Lung (tissue), 11 donors: ENCODE measurements at regions not wholly inside any gene's neighbourhood (a gene's known extent, or its start where the extent isn't known, plus 50 kb on each side); places are given as distances from the start of the nearest gene placed in this dataset.
A peak's percentile ranks its signal among the peaks of the same experiment; 100 is the strongest.

Experiments
- ATAC-seq: fragments of 200-7000 bp; cut with Tn5 transposase; one replicate; pipeline ENCODE4 v1.9.1; 2020; ENCODE audit warnings: moderate number of reproducible peaks; ENCODE audit not compliant: insufficient read depth, low FRiP score
- DNase-seq, 3 donors: peaks; one replicate each; pipeline ENCODE4 v3.0.0-alpha.2; 2013 to 2017
- H3K27ac ChIP-seq, 2 donors: one replicate each; pipeline ENCODE4 v1.5.1; 2013; ENCODE audit warnings: mild to moderate bottlenecking in 2 of 2, moderate library complexity in 2 of 2, control low read depth in 1 of 2, inconsistent platforms in 1 of 2, low read depth in 1 of 2, low read length in 1 of 2
- H3K27me3 ChIP-seq, 3 donors: one replicate each; pipeline ENCODE4 v1.5.1; 2013; ENCODE audit warnings: low read length in 2 of 3; ENCODE audit not compliant: control insufficient read depth in 3 of 3, insufficient read depth in 3 of 3
- H3K36me3 ChIP-seq, 4 donors: one replicate each; pipeline ENCODE4 v1.5.1; 2013; ENCODE audit warnings: low read length in 4 of 4, mild to moderate bottlenecking in 1 of 4, moderate library complexity in 1 of 4; ENCODE audit not compliant: control insufficient read depth in 4 of 4, insufficient read depth in 4 of 4
- H3K4me1 ChIP-seq, 5 donors: one replicate each; pipeline ENCODE4 v1.5.1; 2013; ENCODE audit warnings: low read length in 5 of 5, mild to moderate bottlenecking in 2 of 5, moderate library complexity in 1 of 5; ENCODE audit not compliant: control insufficient read depth in 5 of 5, insufficient read depth in 5 of 5
- H3K4me3 ChIP-seq: one replicate; pipeline ENCODE4 v1.5.1; 2013; ENCODE audit warnings: mild to moderate bottlenecking, control low read depth, moderate library complexity
- H3K9ac ChIP-seq, 2 donors: one replicate each; pipeline ENCODE4 v1.5.1; 2013; ENCODE audit warnings: low read length in 2 of 2, control low read depth in 1 of 2; ENCODE audit not compliant: insufficient read depth in 1 of 2
- H3K9me3 ChIP-seq, 4 donors: one replicate each; pipeline ENCODE4 v1.5.1; 2013; ENCODE audit warnings: low read length in 3 of 4, mild to moderate bottlenecking in 1 of 4, moderate library complexity in 1 of 4; ENCODE audit not compliant: control insufficient read depth in 4 of 4, insufficient read depth in 3 of 4
- CTCF ChIP-seq: IDR thresholded peaks from 2 replicates; pipeline ENCODE4 v1.5.1; 2012; ENCODE audit warnings: mild to moderate bottlenecking; ENCODE audit errors: control extremely low read depth, extremely low read depth
- WGBS, 2 donors: extraction: QIAGEN DNeasy Blood & Tissue Kit; methylation state at CpG; one replicate each; pipeline ENCODE4 v1.1.7; 2013; 5-methylcytosine and 5-hydroxymethylcytosine counted together
- donor health status: control.
- donor health status: control.
- donor health status: Bipolar disorder and iron deficiency.
- donor health status: healthy.
- donor health status: DM: yes; HTN: yes; CAD: no.

DNA sequence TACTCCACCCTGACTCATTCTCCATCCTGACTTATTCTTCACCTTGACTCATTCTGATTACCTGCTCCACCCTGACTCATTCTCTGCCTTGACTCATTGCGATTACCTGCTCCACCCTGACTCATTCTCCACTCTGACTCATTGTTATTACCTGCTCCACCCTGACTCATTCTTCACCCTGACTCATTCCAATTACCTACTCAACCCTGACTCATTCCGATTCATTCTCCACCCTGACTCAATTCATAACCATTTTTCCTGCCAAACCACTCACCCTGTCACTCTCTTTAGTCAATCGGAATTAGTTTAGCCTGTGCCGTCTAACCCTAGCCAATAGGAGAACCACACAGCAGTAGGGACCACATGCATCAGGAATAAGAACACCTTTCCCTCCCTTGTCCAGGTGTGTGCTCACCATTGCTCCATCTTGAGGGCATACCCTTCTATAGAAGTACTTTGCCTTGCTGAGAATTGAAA, 1227.4 kb upstream of the PCDH20 start:
- no peaks in the 10 kb centered on the region for H3K27me3 ChIP-seq
- DNase-seq (no peak), ATAC-seq (no peak)
- no peaks in the 10 kb centered on the region for H3K36me3 ChIP-seq
- WGBS, 2 donors, result 90 to 93% methylated on average over 4 of the region's 4 CpGs
- no peak for TF ChIP-seq CTCF
- H3K4me1 ChIP-seq, result no peaks in the 10 kb centered on the region
- no peak overlapping the region for H3K27ac ChIP-seq
- no peak overlapping the region for H3K4me3 ChIP-seq
- no peaks in the 10 kb centered on the region for H3K9me3 ChIP-seq
- H3K9ac ChIP-seq, result no peak overlapping the region

GRCh38 chr13:62635161-62635560, 1219.5 kb upstream of the PCDH20 start:
- no peaks in the 10 kb centered on the region for H3K9me3 ChIP-seq
- no peaks in the 10 kb centered on the region for H3K27me3 ChIP-seq
- H3K9ac ChIP-seq, result no peak overlapping the region
- TF ChIP-seq CTCF, result no peak
- no peaks in the 10 kb centered on the region for H3K4me1 ChIP-seq
- ATAC-seq (no peak), DNase-seq (no peak)
- no peaks in the 10 kb centered on the region for H3K36me3 ChIP-seq
- H3K4me3 ChIP-seq, result no peak overlapping the region
- H3K27ac ChIP-seq, result no peak overlapping the region

GRCh38 chr13:62633448-62633847, 1217.8 kb upstream of the PCDH20 start:
- H3K4me3 ChIP-seq, result no peak overlapping the region
- 90 to 92% methylated on average over 1 of the region's 1 CpG for WGBS, 2 donors
- DNase-seq, result no peak
- no peak for ATAC-seq
- no peaks in the 10 kb centered on the region for H3K9me3 ChIP-seq
- no peaks in the 10 kb centered on the region for H3K27me3 ChIP-seq
- H3K4me1 ChIP-seq, result no peaks in the 10 kb centered on the region
- H3K9ac ChIP-seq, result no peak overlapping the region
- no peaks in the 10 kb centered on the region for H3K36me3 ChIP-seq
- no peak overlapping the region for H3K27ac ChIP-seq
- no peak for TF ChIP-seq CTCF

DNA sequence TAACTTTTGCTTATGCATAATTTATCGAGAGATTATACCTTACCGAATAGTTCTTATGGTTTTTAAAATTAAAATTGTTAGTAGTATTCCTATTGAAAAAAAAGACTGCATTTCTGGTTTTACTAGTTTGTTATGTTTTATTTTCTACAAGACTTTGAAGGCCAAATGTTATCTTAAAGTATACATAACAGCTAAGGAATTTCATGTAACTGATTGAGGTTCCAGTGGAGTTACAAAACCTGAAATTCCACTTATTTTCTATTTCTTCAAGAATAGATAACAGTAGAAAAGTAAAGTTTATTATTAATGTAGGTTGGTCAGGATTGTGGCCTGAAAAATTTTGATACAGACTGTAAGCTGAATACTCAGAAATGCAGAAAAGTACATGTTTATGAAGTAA, 1216.0 kb upstream of the PCDH20 start:
- Histone ChIP-seq H3K27me3 (no peaks in the 10 kb centered on the region), H3K4me1 (no peaks in the 10 kb centered on the region), H3K27ac (no peak overlapping the region), H3K9ac (no peak overlapping the region), H3K36me3 (no peaks in the 10 kb centered on the region), H3K4me3 (no peak overlapping the region), H3K9me3 (peaks cover 0 to 5% (median 0%) of the 10 kb centered on the region in 4 donors)
- DNase-seq (peak in 2 of 3 donors; percentile 25 to 59), ATAC-seq (no peak)
- TF ChIP-seq CTCF, result no peak
- 81 to 86% methylated on average over 2 of the region's 2 CpGs for WGBS, 2 donors
